Stimulated activated CD4-positive, alpha-beta T cell treated with anti-CD3 and anti-CD28 coated beads, Interleukin-1b, Interleukin-23, amount 100 ng/mL, for 48 hours (primary cell): ENCODE measurements at regions not wholly inside any gene's neighbourhood (a gene's known extent, or its start where the extent isn't known, plus 50 kb on each side); places are given as distances from the start of the nearest gene placed in this dataset.

Experiments used
- DNase-seq: peaks from one replicate; pipeline ENCODE4 v3.0.0-alpha.2; 2020

DNA sequence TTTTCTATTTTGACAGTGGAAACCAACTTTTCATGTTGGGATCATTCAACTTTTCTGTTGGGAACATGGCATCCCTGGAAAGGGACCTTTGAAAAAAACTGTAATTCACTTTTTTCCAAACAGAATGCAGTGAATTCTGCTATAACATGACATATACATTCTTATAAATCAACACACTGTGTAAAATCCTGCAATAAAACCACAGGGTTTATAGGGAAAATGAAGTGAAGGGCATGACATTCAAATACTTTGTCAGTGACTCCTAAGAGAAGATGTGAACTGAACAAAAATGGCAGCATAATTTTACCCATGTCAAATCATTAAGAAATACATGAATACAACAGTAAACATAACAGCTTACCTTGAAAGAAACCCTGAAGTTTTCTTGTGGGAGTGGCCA lies 264.5 kb upstream of the ANKRD50 start:
- no peak for DNase-seq

DNA sequence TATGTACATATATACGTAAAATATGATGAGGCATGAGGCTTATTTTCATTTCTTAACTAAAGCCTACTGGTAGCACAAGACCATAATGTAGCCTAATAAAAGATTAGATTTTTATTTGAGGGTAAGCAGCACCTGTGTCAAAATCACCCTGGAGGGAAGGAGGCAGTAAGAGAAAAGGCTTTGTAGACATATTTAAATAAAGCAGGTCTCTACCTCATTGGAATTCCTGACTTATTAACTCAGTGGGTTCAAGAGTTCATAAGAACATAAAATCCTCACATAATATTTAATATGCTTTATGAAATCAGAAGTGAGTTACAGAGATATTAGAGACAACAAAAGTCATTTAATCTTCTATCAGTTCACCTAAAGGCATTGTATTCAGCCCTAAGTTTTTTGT lies 261.6 kb upstream of the ANKRD50 start:
- no peak for DNase-seq

DNA sequence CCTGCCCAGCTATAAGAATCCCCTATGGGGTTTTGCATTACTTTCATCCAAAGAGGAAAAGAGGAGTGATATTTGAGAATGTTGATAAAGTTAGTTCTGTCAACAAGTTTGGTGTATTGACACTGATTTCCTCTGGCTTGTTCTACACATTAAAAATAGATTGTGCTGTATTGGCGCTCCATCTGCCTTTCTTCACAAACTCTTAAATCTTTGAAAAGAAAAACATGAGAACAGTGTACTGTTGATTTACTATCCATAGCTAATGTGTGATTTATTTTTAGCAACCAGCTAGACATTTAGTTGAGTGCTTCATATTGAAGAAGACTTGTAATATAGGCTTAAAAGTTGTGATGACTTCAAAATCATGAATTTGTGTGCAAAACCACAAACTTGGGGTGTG lies 261.2 kb upstream of the ANKRD50 start:
- DNase-seq, result no peak

DNA sequence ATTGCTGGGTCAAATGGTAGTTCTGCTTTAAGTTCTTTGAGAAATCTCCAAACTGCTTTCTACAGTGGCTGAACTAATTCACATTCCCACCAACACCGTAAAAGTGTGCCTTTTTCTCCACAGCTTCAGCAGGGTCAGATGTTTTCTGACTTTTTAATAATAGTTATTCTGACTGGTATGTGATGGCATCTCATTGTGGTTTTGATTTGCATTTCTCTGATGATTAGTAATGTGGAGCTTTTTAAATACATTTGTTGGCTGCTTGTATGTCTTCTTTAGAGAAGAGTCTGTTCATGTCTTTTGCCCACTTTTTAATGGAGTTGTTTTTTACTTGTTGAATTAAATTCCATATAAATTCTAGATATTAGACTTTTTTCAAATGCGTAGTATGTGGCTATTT lies 257.5 kb upstream of the ANKRD50 start:
- DNase-seq, result no peak

DNA sequence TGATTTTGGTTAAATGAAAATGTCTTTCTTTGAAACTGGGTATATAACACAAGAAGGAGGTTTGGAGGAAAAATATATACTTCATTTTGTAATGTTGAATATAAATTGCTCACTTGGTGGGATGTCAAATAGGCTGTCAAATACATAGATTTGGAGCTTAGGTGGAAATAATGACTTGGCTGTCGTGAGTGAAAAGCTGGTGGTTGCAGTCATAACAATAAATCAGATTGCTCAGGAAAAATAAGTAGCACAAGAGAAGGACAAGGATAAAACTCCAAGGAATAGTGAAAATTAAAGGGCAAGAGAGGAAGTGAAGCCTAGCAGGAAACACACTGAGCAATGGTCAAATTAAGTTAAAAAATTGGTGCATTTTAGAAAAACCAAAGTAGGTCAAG lies 253.0 kb upstream of the ANKRD50 start:
- no peak for DNase-seq

DNA sequence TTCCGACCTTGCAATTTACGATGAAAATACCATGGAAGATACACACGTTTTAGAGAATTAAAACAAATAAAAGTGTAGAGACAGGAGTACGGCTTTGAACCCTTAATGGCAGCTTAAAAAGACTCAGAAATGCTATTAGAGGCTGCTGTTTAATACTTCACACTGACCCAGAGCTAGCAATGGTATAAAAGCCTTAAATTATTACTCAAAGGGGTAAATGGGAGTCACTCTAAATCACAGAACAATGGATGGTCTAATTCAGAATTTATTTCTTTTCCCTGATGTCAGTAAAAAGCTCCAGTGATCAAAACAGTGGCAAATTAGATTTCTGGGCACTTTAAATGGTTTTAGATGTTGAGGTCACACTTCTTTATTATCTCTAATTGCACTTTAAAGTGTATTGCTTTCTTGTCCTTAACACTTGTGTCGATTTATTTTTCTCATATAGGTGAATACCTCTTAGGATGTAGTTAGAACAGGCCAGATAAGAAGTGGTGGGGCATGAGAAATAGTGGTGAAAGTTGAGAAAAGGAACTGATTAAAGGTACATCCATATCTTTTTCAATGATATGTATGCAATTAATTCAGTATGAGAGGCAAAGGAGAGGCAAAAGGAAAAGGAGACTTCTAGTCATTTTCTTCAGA lies 252.4 kb upstream of the ANKRD50 start:
- no peak for DNase-seq

DNA sequence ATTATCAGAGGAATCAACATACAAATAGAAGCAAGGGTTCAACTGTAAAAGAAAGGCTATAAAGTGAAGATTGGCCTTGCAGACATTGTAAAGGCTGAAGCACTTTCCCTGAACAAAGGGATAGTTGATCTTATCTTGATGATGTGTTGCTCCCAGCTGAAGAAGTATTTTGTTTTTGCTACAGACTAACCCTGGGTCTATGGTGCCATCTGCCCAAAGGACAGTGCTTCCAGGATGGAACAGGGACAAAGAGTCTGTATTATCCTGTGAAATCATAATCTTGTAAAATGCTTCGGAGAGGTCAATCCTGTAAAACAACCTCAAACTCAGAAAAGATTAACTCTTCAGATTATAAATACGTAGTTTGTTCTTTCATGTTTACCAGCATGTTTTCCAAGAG lies 251.7 kb upstream of the ANKRD50 start:
- DNase-seq, result no peak

DNA sequence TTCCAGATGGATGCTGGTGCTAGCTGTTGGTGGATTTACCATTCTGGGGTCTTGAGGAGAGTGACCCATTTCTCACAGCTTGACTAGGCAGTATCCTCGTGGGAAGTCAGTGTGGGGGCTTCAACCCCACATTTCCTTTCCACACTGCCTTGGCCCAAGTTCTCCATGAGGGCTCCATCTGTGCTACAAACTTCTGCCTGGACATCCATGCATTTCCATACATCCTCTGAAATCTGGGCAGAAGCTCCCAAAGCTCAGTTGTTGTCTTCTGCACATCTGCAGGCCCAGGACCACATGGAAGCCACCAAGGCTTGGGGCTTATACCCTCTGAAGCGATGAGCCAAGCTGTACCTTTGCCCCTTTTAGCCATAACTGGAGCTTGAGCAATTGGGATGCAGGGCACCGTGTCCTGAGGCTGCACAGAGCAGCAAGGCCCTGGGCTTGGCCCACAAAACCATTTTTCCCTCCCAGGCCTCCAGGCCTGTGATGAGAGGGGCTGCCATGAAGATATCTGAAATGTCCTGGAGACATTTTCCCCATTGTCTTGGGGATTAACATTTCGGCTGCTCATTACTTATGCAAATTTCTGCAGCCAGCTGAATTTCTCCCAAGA lies 248.7 kb upstream of the ANKRD50 start:
- no peak for DNase-seq

DNA sequence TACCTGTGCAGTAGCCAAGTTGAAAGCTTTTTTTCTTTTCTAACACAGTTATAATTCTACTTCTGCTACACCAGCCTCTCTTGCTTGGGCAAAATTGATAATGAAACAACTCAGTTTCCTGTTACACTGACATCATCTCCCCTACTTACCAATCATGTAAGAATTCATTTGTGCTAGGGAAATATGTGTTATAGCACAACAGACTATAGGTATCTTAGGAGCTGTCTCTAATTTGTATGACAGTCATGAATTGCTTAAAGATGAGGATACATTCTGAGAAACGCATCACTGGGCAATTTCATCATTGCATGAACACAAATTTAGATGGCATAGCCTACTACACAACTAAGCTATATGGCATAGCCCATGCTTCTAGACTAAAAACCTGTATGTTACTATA lies 246.3 kb upstream of the ANKRD50 start:
- DNase-seq, result no peak

DNA sequence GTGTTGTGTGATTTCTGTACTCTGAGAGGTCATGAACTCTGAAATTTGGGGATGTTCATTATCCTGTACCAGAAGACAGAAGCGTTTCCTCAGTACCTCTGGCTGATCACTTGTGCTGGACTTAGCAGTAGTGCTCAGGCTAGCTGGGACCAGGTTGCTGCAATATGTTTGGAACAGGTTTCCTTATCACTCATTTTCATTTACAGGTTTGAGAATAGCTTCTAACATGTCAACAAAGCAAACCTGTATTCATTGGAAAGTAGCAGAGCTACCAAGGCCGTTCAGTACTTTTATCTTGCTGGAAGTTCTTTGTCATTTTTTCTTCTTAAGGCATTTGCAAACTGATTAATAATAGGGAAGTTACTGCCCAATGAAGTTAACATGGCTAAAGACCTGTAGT lies 242.9 kb upstream of the ANKRD50 start:
- DNase-seq, result no peak

DNA sequence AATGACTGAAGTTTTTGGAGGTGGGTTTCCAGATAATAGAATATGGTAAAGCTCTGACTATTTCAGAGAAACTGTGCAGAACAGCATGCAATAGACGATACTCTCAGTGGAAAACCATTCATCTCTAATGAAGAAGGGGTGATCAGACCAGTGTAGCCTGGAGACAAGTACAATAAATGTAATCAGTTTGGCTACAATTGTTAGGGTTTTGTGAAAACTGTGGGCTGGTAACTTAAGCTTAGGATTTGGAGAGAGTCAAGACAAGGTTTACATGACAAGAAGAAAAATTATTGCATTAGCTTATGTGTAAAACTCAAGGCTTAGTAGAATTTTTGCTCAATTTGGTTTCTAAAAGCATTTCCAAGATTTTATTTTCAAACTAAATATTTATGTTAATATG lies 241.5 kb upstream of the ANKRD50 start:
- no peak for DNase-seq

DNA sequence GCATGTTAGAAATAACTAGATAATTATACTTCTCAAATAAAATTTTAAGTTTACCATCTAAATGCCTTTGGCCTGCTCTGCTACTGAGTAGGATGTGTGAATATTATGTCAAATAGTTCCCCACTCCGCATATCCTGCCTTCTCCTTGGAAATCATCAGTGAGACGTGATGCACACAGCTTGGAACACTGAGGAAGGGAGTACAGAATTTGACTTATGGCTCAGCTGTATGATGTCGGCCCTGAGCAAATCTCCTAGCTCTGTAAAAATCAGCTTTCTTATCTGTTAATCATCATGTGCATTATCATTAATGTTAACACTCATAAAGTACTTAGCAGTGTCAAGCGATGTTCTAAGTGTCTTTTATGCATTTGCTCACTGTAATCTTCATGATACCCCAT lies 241.0 kb upstream of the ANKRD50 start:
- DNase-seq, result no peak

DNA sequence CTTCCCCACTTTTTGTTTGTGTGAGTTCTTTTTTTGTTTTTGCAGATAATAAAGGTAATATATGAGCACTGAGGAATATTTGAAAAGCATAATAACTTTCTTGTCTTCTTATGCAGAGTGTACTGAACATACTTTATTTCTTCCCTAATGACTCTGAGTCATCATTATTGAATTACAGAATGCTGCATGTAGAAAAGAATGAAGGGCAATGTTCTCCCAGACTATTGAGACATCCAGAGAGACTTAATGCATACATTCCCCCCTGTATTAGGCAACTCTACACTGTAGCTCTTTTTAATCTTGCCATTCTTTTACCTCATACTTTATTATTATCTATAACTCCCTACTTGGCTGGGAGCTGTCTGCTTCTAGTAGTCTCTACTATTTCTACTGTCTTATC lies 240.5 kb upstream of the ANKRD50 start:
- DNase-seq, result no peak

DNA sequence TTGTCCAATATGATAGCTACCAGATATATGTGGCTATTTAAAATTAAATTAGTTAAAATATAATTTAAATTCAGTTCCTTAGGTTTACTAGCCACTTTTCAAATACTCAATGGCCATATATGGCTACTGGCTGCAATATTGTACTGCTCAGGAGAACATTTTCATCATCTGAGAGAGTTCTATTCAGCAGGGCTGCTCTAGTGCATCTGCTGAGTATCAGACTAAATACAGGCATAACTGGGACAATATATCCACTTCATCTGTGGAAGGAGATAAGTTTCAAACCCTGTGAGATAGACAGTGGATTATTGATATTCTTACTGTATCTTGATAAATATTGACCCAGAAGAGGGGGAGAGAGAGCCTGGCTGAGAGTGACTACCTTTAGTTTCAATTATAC lies 240.1 kb upstream of the ANKRD50 start:
- DNase-seq, result no peak

DNA sequence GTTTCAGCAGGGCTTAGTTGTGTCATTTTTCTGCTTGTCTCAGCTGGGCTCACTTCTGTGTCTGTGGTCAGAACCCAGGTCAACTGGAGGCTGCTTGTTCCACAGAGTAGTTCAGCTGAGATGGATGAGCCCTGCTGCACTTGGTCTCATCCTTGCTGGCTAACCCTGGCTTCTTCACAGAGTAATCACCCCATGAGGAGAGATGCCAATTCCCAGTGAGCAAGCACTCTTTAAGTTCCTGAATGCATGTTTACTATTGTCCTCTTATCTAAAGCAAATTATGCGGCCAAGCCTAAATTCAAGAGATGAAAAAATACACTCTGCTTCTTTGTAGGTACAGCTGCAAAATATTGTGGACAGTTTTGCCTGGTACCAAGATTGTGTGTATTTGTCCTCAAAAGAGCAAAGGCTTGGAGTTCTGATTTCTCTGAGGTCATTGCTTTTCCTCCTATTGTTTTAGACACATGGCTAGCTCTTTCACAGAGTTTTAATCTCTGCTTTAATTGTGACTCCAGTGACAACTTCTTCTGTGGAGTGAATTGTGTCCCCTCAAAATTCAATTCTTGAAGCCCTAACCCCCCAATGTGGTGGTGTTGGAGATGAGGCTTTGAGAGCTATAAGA lies 236.6 kb upstream of the ANKRD50 start:
- no peak for DNase-seq

DNA sequence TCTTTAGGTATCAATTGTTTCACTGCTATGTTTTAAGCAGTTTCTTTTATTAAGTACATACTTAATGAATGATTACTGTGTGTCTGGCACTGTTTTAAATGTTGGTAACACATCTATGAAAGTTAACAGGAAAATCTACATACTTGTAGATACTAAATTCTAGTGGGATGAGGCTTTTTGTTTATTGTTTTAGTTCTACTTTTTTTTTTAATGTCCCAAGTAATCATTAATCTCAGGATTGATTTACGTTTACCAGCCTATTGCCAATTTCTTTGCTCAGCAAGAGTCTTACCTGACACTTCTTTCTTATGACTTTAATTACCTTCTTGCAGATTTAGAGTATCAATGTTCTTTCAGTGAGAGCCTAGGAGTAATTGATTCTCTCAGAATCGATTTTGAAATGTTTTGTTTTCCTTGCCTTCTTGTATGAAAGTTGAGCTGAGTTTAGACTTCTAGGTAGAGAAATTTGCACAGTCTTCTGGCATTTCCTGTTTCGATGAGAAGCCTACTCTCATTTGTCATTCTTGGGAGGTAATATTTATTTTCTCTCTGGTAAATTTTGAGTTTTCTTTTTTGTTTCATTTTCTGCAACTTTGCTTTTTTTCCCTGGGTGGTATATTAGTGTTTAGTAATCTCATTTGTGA lies 235.2 kb upstream of the ANKRD50 start:
- no peak for DNase-seq

DNA sequence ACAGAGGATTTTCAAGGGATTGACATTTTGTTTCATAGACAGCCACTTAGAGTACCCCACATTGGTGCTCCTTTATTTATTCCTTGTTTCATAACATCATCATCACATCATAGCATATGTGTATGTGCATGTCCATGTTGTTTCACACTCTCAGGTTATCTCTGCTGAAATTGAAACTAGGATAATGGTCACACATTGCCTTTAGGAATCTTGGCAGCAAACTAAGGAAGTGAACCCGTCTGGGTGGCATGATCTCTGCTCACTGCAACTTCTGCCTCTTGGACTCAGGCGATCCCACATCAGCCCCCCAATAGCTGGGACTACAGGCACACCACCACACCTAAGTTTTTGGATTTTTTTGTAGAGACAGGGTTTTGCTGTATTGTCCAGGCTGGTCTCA lies 234.2 kb upstream of the ANKRD50 start:
- DNase-seq, result no peak

DNA sequence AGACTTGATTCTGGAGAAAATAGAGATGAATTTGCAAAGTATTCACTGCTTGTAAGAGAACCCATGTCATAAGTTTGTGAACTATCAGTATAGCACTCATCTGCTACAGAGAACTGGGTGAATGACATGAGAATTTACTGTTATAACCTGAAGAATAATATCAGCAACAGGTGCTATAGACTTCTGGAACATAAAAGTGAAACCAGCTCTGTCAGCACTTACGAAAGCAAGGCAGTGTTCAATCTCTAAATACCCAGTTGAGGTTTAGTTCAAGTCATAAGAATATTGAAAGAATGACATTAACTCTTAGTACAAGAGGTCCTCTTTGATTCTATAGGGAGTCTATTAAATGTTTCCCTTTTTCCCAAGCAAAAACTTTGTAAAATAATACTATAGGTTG lies 232.9 kb upstream of the ANKRD50 start:
- no peak for DNase-seq

DNA sequence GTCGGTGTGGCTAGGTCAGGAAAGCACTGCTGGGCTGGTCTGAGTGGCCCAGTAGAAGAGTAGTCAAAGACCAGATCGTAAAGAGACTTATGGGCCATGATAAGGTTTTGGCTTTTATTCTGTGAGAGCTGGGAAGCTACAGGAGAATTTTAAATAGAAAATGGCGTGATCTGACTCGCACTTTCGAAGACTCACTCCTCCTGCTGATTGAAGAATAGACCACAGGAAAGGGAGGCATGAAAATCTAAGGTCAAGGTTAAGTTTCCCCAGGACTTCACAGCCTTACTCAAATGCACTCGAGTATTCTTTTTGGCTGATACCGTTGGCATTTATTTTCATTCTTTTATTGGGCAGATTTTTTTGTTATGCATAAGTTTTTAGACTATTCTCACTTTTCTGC lies 231.4 kb upstream of the ANKRD50 start:
- no peak for DNase-seq

DNA sequence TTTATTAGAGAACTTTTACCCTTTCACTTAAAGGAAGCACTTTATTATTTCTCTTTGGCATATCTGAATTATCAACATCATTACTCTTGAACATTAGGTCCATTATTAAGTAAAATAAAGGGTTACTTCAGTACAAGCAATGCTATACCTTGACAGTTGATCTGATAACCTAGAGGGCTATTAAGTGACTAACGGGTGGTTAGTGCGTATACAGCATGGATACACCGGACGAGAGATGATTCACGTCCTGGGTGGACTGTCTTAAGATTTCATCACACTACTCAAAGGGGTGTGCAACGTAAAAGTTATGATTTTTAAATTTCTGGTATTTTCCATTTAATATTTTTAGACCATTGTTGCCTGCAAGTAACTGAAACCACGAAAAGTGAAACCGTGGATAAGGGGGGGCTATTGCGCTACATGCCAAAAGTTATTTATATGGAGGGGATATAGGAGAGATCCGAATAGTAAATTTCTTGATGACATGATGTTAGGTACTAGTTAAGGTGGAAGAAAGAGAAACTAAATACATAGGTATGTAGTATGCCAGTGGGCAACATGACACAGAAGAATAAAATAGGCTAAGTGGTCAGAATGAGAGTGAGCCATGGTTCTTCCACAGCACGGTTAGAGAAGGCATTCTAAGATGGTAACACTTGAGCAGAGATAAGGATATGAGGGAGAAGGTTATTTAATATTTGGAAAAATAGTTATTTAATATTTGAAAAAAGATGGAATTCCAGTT lies 230.8 kb upstream of the ANKRD50 start:
- DNase-seq, result no peak

DNA sequence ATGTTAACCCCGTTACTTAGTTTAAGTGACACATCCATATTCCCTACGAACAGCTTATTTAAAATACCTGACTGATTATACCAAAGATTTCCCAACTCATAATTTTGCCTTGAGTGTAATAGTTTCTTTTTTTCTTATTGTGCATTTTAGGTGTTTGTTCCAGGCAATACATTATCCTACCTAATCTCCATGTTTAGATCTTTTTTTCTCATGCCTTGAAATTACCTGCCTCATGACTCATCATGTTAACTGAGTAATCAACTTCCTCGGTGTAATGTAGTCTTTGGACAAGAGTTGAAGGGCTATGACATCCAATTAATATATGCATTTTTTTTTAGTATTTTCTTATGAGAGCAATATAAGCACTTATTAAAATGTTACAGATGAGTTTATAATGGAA lies 228.7 kb upstream of the ANKRD50 start:
- no peak for DNase-seq

DNA sequence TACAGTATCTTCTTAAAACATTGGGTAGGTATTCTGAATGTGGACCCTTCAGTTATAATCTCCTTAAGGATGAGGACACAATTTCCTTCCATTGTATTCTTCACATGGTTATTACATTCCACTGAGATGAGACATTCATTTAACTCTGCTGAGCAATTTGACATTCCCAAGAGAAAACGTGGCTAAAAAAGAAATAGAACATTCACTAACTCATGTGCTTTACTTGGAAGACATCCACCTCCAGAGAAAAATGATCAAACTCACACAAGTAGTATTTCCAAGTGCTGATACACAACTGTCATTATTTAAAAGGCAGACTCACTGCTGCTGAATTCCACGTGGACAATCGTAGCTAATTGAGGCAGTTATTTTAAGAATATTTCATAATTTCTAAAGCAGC lies 227.9 kb upstream of the ANKRD50 start:
- DNase-seq, result no peak

DNA sequence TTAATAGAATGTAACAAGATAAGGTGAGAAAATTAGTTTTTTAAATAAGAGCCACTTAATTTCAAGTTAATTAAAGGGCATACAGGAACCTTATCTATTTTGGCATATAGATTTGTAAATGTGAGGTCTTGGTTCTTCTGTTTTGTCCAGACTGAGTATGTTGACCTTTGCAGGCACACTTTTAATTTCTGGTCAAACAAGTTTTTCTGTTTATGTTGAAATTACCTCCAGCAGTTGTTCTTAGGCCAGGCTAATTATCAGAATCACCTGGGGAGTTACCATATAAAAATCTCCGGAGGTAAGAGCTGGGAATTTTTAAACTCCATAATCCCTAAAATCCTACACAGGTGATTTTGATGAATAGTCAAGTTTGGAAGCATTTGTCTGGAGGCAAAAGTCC lies 227.4 kb upstream of the ANKRD50 start:
- no peak for DNase-seq

DNA sequence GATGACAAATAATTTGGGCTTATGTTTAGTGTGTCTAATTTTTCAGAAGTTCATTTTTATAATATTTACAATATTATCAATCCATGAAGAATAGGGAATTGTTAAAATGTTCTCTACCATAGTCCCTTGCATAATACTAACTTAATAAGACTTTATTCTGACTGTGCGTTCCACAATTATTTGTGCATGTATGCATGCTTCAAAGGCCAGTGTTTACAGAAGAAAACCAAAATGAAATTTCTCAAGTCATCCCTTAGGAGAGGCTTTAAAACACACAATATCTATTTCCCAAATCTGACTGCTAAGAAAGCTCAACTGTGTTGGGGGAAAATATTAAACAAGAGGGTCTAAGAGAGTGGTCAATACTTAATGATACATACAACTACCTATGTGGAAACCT lies 226.3 kb upstream of the ANKRD50 start:
- DNase-seq, result no peak
